ENCODE measurements at regions not wholly inside any gene's neighbourhood (a gene's known extent, or its start where the extent isn't known, plus 50 kb on each side); places are given as distances from the start of the nearest gene placed in this dataset.

- TF ChIP-seq REST (IDR thresholded peaks at IDR 0.05; ENCODE audit: borderline replicate concordance), result peak; percentile 40; the same call in 1 of the 2 replicates
- TF ChIP-seq REST (CRISPR knock-in tag; IDR thresholded peaks at IDR 0.05; ENCODE audit: low read depth), result no peak
- peak; percentile 52 for TF ChIP-seq ATF3 (IDR thresholded peaks at IDR 0.05)
- TF ChIP-seq ATF3 (CRISPR knock-in tag; conservative IDR thresholded peaks at IDR 0.05), result no peak
- no peak for TF ChIP-seq KDM1A (IDR thresholded peaks at IDR 0.05)
- TF ChIP-seq SMARCA5 (IDR thresholded peaks at IDR 0.05), result peak; percentile 47; the same call in 1 of the 2 replicates
- TF ChIP-seq RCOR1 (IDR thresholded peaks at IDR 0.05; ENCODE audit: borderline replicate concordance in 1 of 2, low read depth in 2 of 2, low read length in 2 of 2), result peak in 1 of 2 experiments; percentile 16; a peak in 1 of 4 replicates
- TF ChIP-seq ZFP36 (IDR thresholded peaks at IDR 0.05; ENCODE audit: low read depth, low read length, partially characterized antibody), result peak; percentile 98
- TF ChIP-seq USF1 (CRISPR knock-in tag; IDR thresholded peaks at IDR 0.05), result peak; percentile 87
- TF ChIP-seq CHD2 (IDR thresholded peaks at IDR 0.05; ENCODE audit: low read depth, low read length), result no peak
- no peak for TF ChIP-seq ZBTB11 (CRISPR knock-in tag; IDR thresholded peaks at IDR 0.05)
Measured at GRCh38 chr15:66952756-66953522, 112.5 kb upstream of the SMAD3 start (continued).
